ENCODE measurements at regions not wholly inside any gene's neighbourhood (a gene's known extent, or its start where the extent isn't known, plus 50 kb on each side); places are given as distances from the start of the nearest gene placed in this dataset.
"Not testable (repeated sequence)": the region's sequence is repeated elsewhere in the genome, so short reads cannot be mapped to it uniquely, and the experiment has no call there.

- no peak for DNase-seq
These were observed 383.1 kb downstream of the DLEU7 start for GRCh38 chr13:50460358-50460757.

GRCh38 chr13:50461189-50461588, 382.3 kb downstream of the DLEU7 start:
- DNase-seq = no peak

DNA sequence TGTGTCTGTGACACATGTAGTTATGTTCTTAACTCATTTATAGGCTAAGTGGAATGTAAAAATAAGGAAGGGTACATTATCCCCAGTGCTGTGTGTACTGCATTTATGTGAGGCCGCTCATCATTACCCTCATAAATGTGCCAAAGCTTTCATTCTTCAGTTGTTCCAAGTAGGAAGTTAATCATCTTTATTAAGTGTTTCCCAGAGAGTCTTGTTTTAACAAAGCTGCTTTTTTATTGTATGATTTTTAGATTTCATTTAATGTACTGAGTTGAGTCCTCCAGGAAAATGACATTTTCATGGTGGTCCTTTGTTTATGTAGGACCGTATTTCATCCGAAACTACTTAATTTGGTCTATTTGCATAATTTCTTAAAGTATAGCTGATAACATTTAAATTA, 379.8 kb downstream of the DLEU7 start:
- no peak for DNase-seq

DNA sequence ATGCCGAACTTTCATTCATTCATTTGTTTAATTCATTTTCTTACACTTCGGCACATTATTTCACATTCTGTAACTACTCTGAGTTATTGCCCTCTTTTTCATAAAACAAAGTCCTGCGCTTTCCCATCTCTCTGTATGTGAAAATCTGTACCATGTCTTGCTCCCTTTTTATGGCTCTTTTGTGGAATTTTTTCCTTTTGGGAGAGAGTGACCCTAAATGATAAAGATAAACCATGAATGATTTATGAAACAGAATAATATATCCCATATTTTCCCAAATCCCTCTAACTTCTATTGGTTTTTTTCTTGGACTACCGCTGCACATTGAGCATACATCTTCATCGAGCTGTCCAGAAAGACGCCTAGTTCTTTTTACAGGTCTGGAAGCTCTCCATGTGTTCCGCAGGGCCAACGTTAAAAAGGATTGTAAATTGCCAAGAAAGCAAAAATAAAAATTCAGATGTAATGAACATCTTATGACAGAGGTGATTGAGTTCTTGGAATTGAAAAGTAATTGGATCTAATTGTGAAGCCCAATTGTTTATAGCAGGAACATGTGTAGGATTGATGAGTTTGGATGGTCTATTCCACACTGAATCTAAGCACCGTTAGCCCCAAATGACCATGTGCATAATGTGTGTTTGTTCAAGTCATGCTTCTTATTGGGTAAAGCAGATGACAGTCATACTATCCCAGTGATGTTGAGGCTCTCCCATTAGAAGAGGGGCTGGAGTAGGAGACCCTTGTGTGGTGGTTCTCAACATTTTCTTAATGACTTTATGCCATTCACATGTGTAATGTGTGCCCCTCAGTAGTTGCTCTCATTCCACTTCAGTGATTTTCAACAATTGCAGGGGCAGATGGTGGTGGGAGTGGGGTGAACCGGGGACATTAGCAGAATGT, 378.9 kb downstream of the DLEU7 start:
- DNase-seq = peak; percentile 50

DNA sequence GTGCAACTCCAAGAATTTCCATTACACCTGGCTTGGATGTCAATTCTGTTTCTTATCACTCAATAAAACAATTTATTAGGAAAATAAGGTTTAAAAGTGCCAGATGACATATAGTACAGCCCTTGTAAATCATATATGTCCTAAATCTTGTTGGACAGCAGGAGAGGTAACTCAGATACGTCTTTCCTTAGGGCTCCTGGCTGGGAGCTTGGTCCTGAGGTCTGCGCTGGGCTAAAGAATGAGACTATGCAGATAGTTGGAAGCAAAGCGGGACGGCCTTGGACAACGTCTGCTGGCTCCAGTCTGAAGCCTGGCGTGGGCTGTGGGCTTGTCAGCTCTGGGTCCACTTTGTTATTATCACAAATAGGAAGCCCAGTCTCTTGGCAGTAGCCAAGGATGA, 377.0 kb downstream of the DLEU7 start:
- DNase-seq = no peak

DNA sequence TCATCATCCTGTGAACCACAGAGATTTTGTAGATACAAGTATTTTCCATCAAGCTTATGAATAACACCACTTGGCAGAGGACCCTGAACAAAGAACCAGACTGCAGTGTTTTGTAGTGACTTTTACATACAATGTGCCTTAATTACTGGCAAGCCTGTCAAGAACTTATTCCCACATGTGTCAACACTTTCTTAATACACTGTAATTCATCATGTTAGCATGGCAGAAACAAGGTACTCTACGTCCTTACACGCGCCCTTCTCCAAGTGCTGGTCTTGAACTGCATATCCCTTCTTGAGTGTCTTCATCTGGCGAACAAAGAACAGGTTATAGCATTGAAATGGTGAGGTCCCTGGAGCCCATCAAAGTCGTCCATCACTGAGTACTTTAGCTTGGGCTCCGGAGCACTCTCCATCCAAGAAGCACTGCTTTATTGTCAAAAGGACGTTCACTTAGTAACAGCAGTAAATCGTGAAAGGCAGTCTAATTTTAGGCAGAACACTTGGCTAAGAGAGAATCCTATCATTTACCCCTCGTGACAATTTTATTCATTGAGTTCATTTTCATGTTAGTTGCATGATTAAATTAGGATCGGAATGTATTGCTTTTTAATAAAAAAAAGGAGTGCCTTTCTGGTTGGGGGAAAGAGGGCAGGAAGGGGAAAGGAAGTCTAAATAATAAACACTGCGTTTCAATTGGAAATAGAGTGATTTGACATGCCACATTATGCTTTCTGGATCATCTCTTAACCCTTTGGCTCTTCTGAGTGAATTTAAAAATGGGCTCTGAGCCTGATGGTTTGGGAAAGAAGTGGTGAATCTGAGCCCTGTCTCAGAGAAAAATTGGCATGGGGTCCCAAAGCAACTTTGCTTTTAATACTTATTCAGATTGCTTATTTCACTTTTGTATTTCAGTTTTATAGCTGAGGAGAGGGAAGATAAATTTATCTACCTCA, 376.1 kb downstream of the DLEU7 start:
- DNase-seq = no peak

DNA sequence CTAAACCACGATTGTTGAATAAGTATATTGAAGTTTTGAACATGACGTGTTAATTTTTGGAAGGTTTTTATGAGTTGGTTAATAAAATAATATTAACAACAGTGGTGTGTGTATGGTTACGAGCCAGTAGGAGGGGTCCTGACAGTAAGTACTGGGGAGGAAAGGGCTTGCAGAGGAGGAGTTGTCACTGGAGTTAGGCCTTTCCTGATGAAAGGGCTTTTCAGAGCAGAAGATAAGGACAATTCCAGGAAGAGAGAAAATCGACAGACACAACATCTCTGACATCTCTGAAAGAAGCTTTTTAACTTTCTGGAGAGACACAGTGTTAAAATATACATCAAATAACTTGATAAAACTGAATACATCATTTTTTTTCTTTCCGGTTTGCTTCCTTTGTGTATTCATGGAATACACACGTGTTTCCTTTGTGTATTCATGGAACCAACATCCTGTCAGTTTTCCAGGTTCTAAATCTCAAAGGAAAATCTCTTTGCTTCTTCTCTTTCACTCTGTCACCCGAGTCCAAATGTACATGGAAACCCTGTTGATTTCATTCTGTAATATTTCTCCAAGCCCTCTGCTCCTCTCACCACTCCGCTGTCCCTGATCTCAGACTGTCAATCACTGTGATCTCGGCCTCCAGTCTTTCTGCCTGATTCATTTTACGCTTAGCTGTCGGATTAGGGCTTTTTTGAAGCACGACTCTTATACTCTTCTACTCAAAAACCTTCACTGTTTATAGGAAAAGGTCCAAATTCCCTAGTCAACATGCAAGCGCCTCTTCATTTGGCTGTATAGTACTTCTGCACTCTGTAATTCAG, 374.4 kb downstream of the DLEU7 start:
- no peak for DNase-seq

DNA sequence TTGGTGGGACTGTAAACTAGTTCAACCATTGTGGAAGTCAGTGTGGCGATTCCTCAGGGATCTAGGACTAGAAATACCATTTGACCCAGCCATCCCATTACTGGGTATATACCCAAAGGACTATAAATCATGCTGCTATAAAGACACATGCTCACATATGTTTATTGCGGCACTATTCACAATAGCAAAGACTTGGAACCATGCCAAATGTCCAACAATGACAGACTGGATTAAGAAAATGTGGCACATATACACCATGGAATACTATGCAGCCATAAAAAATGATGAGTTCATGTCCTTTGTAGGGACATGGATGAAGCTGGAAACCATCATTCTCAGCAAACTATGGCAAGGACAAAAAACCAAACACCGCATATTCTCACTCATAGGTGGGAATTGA, 370.4 kb downstream of the DLEU7 start:
- DNase-seq = not testable (repeated sequence)

- DNase-seq = no peak
These were observed 369.3 kb downstream of the DLEU7 start for GRCh38 chr13:50474088-50474662.

GRCh38 chr13:50476577-50477285, 366.8 kb downstream of the DLEU7 start:
- DNase-seq = no peak

- DNase-seq = no peak
These were observed 361.6 kb downstream of the DLEU7 start for GRCh38 chr13:50481936-50482335.

GRCh38 chr13:50483416-50483815, 360.1 kb downstream of the DLEU7 start:
- DNase-seq = no peak

DNA sequence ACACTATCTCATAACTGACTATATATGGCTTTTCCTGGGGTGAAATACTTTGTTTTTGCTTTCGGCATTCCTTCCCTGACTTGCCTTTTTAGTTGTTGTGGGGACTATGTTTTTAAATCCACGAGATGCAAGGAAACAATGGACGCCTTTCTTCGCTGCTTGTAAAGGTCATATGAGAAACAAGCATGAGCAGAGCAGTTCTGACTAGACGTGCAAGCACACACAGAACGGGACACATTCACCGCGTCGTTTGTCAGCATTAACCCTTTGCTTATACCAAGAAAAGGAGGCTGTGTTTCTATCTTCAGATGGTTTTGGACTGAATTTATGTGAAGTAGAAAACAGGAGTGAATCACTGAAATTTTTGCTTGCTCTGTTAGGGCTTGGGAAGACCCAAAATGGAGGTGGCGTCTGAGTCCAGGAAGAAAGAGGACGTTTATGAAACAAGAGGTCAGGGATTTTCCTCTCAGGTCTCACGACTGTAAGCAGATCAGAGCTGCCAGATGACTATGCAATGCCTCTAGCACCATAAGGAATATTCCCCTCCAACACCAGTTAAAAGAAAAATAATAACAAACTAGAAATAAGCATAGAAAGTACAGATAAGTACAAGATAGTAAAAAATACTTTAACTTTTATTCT, 358.9 kb downstream of the DLEU7 start:
- DNase-seq = no peak

DNA sequence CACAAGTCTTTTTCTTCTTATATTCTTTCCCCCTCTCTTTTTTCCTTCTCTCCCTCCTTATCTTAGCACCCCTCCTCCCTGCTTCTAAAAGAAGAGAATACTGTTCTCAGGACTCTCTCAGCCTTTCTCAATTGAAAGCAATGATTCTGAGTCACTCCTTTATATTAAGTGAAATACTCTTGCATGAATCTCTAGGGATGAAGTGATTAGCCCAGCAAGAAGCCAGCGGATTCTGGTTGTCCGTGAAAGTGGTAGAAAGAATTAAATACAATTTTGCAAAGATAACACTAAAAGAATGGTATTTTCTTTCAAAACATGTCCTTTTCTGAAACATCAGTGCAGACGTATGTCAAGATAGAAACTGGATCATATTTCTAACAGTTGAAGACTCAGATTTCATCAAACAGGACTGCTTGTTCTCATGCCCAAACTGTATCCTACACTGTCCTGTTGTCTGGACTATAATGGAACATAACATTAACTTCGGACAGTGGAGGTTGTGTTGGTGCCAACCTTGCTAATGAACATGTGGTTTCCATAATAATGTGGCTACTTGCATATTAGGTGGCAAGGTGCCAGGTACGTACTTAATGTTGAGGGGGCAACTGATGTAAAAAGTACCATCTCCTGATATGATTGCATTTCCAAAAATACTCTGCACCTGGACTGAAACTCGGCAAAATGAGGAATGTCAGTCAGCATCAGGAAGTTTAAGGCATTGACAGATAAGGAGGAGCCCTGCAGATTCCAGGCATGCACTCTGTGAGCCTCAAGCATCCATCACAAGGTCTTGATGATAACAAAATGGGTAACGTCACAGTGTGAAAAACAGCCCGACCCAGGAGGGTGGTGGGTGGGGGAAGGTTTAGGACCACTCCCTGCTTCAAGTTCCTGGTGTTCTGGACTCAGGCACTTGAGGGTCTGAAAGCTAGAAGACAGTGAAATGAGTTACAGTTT, 357.2 kb downstream of the DLEU7 start:
- no peak for DNase-seq

DNA sequence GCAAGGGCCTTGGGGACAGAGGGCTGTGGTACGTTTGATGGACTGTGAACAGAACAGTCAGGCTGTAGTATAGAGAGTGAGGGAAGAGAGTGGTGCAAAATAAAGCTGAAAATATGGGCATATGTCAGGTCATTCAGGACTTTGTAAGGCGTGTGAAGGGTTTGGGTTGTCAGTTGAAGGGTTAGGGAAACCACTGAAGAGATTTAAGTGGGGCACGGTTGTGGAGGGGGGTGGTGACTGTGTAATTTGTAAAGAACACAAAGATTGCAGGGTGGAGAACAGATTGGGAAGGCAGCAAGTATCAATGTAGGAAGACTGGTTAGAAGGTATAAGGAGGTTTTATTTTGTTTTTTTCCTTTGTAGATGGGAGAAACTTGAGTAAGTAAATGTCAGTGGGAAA, 349.8 kb downstream of the DLEU7 start:
- no peak for DNase-seq

GRCh38 chr13:50494138-50494537, 349.4 kb downstream of the DLEU7 start:
- no peak for DNase-seq

DNA sequence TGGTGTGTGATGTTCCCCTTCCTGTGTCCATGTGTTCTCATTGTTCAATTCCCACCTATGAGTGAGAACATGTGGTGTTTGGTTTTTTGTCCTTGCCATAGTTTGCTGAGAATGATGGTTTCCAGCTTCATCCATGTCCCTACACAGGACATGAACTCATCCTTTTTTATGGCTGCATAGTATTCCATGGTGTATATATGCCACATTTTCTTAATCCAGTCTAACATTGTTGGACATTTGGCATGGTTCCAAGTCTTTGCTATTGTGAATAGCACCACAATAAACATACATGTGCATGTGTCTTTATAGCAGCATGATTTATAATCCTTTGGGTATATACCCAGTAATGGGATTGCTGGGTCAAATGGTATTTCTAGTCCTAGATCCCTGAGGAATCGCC, 340.3 kb downstream of the DLEU7 start:
- not testable (repeated sequence) for DNase-seq

- no peak for DNase-seq
These were observed 334.3 kb downstream of the DLEU7 start for GRCh38 chr13:50509167-50509566.

GRCh38 chr13:50509771-50510441, 333.6 kb downstream of the DLEU7 start:
- DNase-seq = no peak

Measured in NCI-H524 treated with DMSO at 0.1 percent for 48 hours (cell line).